ENCODE measurements at regions not wholly inside any gene's neighbourhood (a gene's known extent, or its start where the extent isn't known, plus 50 kb on each side); places are given as distances from the start of the nearest gene placed in this dataset.

- TF ChIP-seq, protein P1, sequence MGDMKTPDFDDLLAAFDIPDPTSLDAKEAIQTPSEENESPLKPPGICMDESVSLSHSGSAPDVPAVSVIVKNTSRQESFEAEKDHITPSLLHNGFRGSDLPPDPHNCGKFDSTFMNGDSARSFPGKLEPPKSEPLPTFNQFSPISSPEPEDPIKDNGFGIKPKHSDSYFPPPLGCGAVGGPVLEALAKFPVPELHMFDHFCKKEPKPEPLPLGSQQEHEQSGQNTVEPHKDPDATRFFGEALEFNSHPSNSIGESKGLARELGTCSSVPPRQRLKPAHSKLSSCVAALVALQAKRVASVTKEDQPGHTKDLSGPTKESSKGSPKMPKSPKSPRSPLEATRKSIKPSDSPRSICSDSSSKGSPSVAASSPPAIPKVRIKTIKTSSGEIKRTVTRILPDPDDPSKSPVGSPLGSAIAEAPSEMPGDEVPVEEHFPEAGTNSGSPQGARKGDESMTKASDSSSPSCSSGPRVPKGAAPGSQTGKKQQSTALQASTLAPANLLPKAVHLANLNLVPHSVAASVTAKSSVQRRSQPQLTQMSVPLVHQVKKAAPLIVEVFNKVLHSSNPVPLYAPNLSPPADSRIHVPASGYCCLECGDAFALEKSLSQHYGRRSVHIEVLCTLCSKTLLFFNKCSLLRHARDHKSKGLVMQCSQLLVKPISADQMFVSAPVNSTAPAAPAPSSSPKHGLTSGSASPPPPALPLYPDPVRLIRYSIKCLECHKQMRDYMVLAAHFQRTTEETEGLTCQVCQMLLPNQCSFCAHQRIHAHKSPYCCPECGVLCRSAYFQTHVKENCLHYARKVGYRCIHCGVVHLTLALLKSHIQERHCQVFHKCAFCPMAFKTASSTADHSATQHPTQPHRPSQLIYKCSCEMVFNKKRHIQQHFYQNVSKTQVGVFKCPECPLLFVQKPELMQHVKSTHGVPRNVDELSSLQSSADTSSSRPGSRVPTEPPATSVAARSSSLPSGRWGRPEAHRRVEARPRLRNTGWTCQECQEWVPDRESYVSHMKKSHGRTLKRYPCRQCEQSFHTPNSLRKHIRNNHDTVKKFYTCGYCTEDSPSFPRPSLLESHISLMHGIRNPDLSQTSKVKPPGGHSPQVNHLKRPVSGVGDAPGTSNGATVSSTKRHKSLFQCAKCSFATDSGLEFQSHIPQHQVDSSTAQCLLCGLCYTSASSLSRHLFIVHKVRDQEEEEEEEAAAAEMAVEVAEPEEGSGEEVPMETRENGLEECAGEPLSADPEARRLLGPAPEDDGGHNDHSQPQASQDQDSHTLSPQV (IDR thresholded peaks at IDR 0.05): no peak
- TF ChIP-seq, protein P2, sequence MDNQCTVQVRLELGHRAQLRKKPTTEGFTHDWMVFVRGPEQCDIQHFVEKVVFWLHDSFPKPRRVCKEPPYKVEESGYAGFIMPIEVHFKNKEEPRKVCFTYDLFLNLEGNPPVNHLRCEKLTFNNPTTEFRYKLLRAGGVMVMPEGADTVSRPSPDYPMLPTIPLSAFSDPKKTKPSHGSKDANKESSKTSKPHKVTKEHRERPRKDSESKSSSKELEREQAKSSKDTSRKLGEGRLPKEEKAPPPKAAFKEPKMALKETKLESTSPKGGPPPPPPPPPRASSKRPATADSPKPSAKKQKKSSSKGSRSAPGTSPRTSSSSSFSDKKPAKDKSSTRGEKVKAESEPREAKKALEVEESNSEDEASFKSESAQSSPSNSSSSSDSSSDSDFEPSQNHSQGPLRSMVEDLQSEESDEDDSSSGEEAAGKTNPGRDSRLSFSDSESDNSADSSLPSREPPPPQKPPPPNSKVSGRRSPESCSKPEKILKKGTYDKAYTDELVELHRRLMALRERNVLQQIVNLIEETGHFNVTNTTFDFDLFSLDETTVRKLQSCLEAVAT (IDR thresholded peaks at IDR 0.05): no peak
- TF ChIP-seq IKZF2 (IDR thresholded peaks at IDR 0.05): no peak
- no peak for TF ChIP-seq WRNIP1 (IDR thresholded peaks at IDR 0.05; ENCODE audit: borderline replicate concordance, low read depth, low read length)
- no peak for TF ChIP-seq HSF1 (IDR thresholded peaks at IDR 0.05; ENCODE audit: low read depth, low read length)
- no peak for TF ChIP-seq TCF12 (IDR thresholded peaks at IDR 0.05; ENCODE audit: low read depth, low read length)
These were observed 1267.1 kb upstream of the PCDH20 start (continued) for GRCh38 chr13:62682788-62683187.
